Karpas-422 (cell line): ENCODE measurements at regions not wholly inside any gene's neighbourhood (a gene's known extent, or its start where the extent isn't known, plus 50 kb on each side); places are given as distances from the start of the nearest gene placed in this dataset.

Experiments used
- DNase-seq: peaks from one replicate; pipeline ENCODE4 v3.0.0-alpha.2; 2015
- H2AFZ ChIP-seq: fragments of 200-600 bp; sonication (generic); 2 replicates; pipeline ENCODE4 v1.6.1; 2014; ENCODE audit warnings: antibody characterized with exemption, low read length, mixed read lengths
- H3K27ac ChIP-seq: fragments of 200-600 bp; sonication (generic); 2 replicates; pipeline ENCODE4 v1.5.1; 2014; ENCODE audit warnings: mild to moderate bottlenecking, low read length, moderate library complexity
- H3K27me3 ChIP-seq: fragments of 200-600 bp; sonication (generic); 2 replicates; pipeline ENCODE4 v1.6.1; 2014; ENCODE audit warnings: low read length, mixed read lengths
- H3K36me3 ChIP-seq: fragments of 200-600 bp; sonication (generic); 2 replicates; pipeline ENCODE4 v1.6.1; 2014; ENCODE audit warnings: low read length, mixed read lengths; ENCODE audit not compliant: insufficient read depth
- H3K4me1 ChIP-seq: fragments of 200-600 bp; sonication (generic); 2 replicates; pipeline ENCODE4 v1.6.1; 2014; ENCODE audit warnings: mild to moderate bottlenecking, low read length, mixed read lengths
- H3K4me2 ChIP-seq: fragments of 200-600 bp; sonication (generic); 2 replicates; pipeline ENCODE4 v1.6.1; 2014; ENCODE audit warnings: low read length, low read depth, mild to moderate bottlenecking; ENCODE audit not compliant: poor library complexity, severe bottlenecking
- H3K4me3 ChIP-seq: fragments of 200-600 bp; sonication (generic); 2 replicates; pipeline ENCODE4 v1.5.1; 2014; ENCODE audit warnings: mild to moderate bottlenecking, antibody characterized with exemption, low read length, mixed read lengths
- H3K79me2 ChIP-seq: fragments of 200-600 bp; sonication (generic); 2 replicates; pipeline ENCODE4 v1.6.1; 2014; ENCODE audit warnings: mild to moderate bottlenecking, low read length, mixed read lengths
- H3K9ac ChIP-seq: fragments of 200-600 bp; sonication (generic); 2 replicates; pipeline ENCODE4 v1.6.0; 2014; ENCODE audit warnings: low read length
- H3K9me2 ChIP-seq: fragments of 200-600 bp; sonication (generic), shearing (Covaris generic); replicated peaks from 2 replicates; pipeline ENCODE4 v1.6.0; 2014; ENCODE audit warnings: mild to moderate bottlenecking, low read length, moderate library complexity; ENCODE audit not compliant: insufficient read depth
- H3K9me3 ChIP-seq: fragments of 300-700, 200-600 bp; sonication (generic); 2 replicates; pipeline ENCODE4 v1.6.1; 2014; ENCODE audit warnings: low read length, mixed read lengths
- H4K20me1 ChIP-seq: fragments of 200-600 bp; sonication (generic); 2 replicates; pipeline ENCODE4 v1.6.1; 2014; ENCODE audit warnings: mild to moderate bottlenecking, antibody characterized with exemption, low read length, low read depth; ENCODE audit not compliant: insufficient read depth

DNA sequence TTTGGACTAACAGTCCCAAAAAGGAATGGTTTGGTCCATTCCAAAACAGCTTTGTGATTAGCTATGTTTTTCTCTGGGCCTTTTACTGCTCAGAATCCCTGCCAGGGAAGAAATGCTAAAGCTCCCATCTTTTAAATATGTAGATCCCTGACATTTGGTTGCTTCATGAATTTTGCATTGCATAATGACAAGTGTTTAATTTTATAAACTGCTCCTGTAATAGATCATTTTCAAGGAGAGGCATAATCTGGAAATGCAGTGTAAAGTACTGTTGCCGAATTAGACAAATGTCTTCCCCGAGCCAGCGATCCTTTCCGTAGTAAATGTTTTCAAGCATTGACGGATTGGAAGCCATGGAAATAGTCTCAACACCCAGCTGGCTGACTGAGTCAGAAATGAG lies 291.3 kb upstream of the PRKD1 start:
- Histone ChIP-seq H3K36me3 (no peaks in the 10 kb centered on the region), H3K4me3 (no peak overlapping the region), H3K4me1 (no peaks in the 10 kb centered on the region), H3K27ac (no peak overlapping the region), H3K9ac (no peak overlapping the region), H3K4me2 (no peak overlapping the region), H4K20me1 (no peaks in the 10 kb centered on the region), H3K79me2 (no peaks in the 10 kb centered on the region), H3K9me2 (no peaks in the 10 kb centered on the region), H2AFZ (no peak overlapping the region), H3K9me3 (no peaks in the 10 kb centered on the region), H3K27me3 (no peaks in the 10 kb centered on the region)
- no peak for DNase-seq

DNA sequence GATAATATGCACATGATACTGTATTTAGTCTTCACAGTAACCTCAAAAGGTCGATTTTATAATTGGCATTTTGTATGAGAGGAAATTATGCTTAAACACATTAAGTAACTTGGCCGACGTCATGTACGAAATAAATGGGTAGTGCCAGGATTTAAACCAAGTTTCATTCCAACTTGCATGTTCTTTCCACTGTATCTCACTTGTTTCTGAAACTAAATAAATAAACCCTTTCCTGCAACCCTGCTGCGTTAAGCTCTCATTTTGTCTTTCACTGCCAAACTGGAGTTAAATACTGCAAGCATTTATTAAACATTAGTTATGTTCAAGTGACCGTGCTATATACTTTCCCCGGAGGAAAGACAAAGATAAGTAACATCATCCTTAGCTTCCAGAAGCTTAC lies 293.9 kb upstream of the PRKD1 start:
- Histone ChIP-seq H3K27me3 (no peaks in the 10 kb centered on the region), H3K9me3 (no peaks in the 10 kb centered on the region), H4K20me1 (no peaks in the 10 kb centered on the region), H3K9me2 (no peaks in the 10 kb centered on the region), H3K27ac (no peak overlapping the region), H3K9ac (no peak overlapping the region), H3K36me3 (no peaks in the 10 kb centered on the region), H3K79me2 (no peaks in the 10 kb centered on the region), H3K4me3 (no peak overlapping the region), H2AFZ (no peak overlapping the region), H3K4me1 (no peaks in the 10 kb centered on the region), H3K4me2 (no peak overlapping the region)
- no peak for DNase-seq

DNA sequence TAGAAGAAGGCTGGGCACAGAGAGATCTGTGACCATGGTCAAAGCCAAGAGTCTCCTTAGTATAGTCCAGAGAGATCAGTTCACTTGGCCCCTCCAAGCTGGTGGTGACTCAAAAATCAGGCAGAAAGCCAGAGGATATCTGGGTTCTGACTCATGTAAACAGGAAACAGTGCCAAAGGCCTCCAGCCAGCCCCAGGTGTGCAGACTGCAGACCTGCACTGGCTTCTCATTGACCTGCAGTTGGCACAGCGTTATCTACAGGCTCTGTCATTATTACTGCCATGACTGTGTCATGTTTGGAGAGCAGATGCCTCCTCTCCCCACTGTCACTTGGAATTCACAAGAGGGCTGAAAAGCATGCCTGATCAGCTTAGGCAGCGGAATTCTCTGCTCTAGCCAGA lies 295.7 kb upstream of the PRKD1 start:
- Histone ChIP-seq H3K9me3 (no peaks in the 10 kb centered on the region), H3K4me3 (no peak overlapping the region), H3K36me3 (no peaks in the 10 kb centered on the region), H3K9me2 (no peaks in the 10 kb centered on the region), H3K4me1 (no peaks in the 10 kb centered on the region), H3K9ac (no peak overlapping the region), H3K27ac (no peak overlapping the region), H2AFZ (no peak overlapping the region), H3K79me2 (no peaks in the 10 kb centered on the region), H3K4me2 (no peak overlapping the region), H4K20me1 (no peaks in the 10 kb centered on the region), H3K27me3 (no peaks in the 10 kb centered on the region)
- no peak for DNase-seq

DNA sequence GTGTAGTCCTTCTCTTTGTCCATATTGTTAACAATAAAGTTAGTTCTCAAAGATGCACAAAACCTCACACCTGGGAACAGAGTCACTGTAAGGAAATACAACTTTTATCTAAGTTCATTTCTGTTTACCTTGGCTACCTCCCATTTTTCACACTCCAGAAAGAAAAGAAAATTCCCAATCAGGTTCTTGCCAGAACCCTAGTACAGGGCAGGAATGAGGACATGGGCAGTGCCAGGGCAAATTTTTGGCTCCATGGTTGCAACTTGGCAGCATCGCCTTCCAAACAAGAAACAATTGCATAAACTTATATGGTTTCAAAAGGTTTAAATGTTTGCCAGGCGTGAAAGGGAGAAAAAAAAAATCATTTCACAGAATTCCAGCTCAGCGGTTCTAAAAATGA lies 296.3 kb upstream of the PRKD1 start:
- Histone ChIP-seq H3K4me2 (no peak overlapping the region), H3K9me3 (no peaks in the 10 kb centered on the region), H3K27me3 (no peaks in the 10 kb centered on the region), H3K79me2 (no peaks in the 10 kb centered on the region), H4K20me1 (no peaks in the 10 kb centered on the region), H3K9ac (no peak overlapping the region), H3K9me2 (no peaks in the 10 kb centered on the region), H3K4me3 (no peak overlapping the region), H2AFZ (no peak overlapping the region), H3K27ac (no peak overlapping the region), H3K4me1 (no peaks in the 10 kb centered on the region), H3K36me3 (no peaks in the 10 kb centered on the region)
- DNase-seq, result no peak

DNA sequence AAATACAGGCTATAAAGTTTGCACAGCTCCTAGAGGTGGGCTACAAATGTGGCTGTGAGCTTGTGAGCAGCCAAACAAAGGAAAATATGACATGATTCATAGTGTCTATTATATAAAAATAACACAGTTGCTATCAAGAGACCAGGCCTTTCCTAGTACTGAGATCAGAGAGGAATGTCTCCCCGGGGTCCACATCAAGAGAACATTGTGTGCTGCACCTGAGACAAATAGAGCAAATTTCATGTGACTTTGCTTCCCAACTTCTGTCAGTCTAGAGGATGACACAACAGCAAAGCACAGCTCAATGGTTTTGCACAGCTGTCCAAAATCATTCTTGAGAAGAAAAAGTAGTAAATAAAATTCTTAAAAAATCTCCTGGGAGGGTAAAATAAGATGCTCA lies 297.5 kb upstream of the PRKD1 start:
- no peaks in the 10 kb centered on the region for H4K20me1 ChIP-seq
- no peak for DNase-seq
- H3K36me3 ChIP-seq, result no peaks in the 10 kb centered on the region
- no peak overlapping the region for H3K4me3 ChIP-seq
- no peaks in the 10 kb centered on the region for H3K9me3 ChIP-seq
- no peak overlapping the region for H3K4me2 ChIP-seq
- no peaks in the 10 kb centered on the region for H3K79me2 ChIP-seq
- H3K4me1 ChIP-seq, result no peaks in the 10 kb centered on the region
- H3K9ac ChIP-seq, result no peak overlapping the region
- H3K27me3 ChIP-seq, result no peaks in the 10 kb centered on the region
- no peaks in the 10 kb centered on the region for H3K9me2 ChIP-seq
- H3K27ac ChIP-seq, result no peak overlapping the region
- no peak overlapping the region for H2AFZ ChIP-seq

DNA sequence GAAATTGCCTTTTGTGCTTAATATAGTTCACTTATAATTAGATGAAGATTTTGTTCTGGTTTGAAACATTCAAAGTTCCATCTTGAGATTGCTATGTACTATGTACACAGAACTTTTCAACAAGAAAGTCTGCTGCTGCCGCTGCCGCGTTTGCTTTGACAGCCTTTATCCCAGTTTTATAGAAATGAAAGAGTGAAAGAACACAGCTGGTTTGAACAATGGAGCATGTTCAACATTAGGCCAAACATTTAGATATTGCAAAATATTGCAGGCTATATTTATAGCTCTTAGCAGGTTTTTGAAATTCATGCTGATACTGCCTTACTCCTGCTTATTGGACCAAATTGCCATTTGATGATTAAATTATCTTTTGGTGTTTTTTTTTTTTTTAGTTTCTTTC lies 299.8 kb upstream of the PRKD1 start:
- H2AFZ ChIP-seq, result no peak overlapping the region
- no peaks in the 10 kb centered on the region for H3K27me3 ChIP-seq
- H3K79me2 ChIP-seq, result no peaks in the 10 kb centered on the region
- H3K4me3 ChIP-seq, result no peak overlapping the region
- no peaks in the 10 kb centered on the region for H4K20me1 ChIP-seq
- no peak overlapping the region for H3K4me2 ChIP-seq
- H3K36me3 ChIP-seq, result no peaks in the 10 kb centered on the region
- H3K9me2 ChIP-seq, result no peaks in the 10 kb centered on the region
- DNase-seq, result no peak
- no peak overlapping the region for H3K9ac ChIP-seq
- H3K4me1 ChIP-seq, result no peaks in the 10 kb centered on the region
- no peaks in the 10 kb centered on the region for H3K9me3 ChIP-seq
- no peak overlapping the region for H3K27ac ChIP-seq

DNA sequence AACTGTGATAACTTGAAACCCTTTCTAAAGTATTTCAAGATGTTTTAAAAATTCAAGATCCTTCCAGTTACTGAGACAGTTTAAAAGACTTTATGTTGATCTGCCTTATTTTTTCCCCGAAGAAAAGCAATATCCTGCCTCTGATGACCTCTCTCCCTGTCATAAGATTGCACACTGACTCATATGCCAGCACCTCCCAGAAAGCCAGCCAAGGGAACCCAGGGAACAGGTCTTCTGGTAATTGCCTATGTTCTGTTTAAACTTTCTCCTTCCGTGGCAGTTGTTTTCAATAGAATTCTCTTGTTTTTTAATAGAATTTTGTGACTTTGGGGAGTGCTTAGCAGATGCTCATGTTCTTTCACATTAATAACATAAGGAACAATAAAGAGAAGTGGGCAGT lies 300.2 kb upstream of the PRKD1 start:
- H4K20me1 ChIP-seq, result no peaks in the 10 kb centered on the region
- H3K9me2 ChIP-seq, result no peaks in the 10 kb centered on the region
- no peaks in the 10 kb centered on the region for H3K79me2 ChIP-seq
- no peaks in the 10 kb centered on the region for H3K9me3 ChIP-seq
- H3K9ac ChIP-seq, result no peak overlapping the region
- no peak overlapping the region for H3K27ac ChIP-seq
- no peak overlapping the region for H3K4me2 ChIP-seq
- H3K4me3 ChIP-seq, result no peak overlapping the region
- no peaks in the 10 kb centered on the region for H3K36me3 ChIP-seq
- H3K27me3 ChIP-seq, result no peaks in the 10 kb centered on the region
- no peak overlapping the region for H2AFZ ChIP-seq
- no peak for DNase-seq
- H3K4me1 ChIP-seq, result no peaks in the 10 kb centered on the region

DNA sequence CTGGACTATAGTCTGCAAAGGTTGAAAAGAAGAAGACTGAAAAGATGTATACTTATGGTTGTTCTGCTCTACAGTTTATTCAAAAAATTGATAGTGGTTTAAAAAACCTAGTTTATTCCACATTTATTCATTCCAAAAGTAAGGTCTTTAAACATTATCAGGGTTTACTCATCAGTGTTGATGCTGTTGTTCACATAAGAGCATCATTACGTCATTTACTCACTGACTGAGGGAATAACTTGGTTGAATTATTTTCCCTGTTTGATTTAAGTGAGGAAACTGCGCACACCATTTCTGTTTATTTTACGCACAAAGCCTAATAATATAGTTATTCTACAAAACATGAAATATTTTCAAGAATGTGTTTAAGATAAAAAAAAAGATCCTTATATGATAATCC lies 303.1 kb upstream of the PRKD1 start:
- Histone ChIP-seq H3K27ac (no peak overlapping the region), H3K4me3 (no peak overlapping the region), H3K9me2 (no peaks in the 10 kb centered on the region), H2AFZ (no peak overlapping the region), H4K20me1 (no peaks in the 10 kb centered on the region), H3K4me2 (no peak overlapping the region), H3K27me3 (no peaks in the 10 kb centered on the region), H3K4me1 (no peaks in the 10 kb centered on the region), H3K79me2 (no peaks in the 10 kb centered on the region), H3K36me3 (no peaks in the 10 kb centered on the region), H3K9ac (no peak overlapping the region), H3K9me3 (no peaks in the 10 kb centered on the region)
- DNase-seq, result no peak

DNA sequence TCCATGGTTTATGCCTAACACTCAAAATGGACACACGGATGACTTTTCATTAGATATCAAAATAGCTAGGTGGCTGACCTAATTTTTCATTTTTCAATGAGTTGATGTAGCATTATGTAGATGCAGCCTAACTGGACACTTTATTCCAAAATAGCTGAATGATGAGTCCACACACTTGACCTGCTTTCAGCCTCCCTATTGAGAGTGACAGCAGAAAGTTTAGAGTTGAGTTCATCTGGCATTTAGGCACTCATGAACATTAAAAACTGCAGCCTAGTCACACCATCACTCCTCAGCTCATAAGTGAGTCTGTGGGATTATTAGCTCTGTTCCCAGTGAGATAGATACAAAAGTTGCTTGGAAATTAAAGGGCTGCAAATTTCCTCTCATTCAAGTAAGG lies 307.3 kb upstream of the PRKD1 start:
- no peak overlapping the region for H3K4me3 ChIP-seq
- 0 out of 2 replicates have a peak, but pooled peaks cover 4% of the 10 kb centered on the region for H3K9me2 ChIP-seq
- no peak overlapping the region for H3K9ac ChIP-seq
- no peaks in the 10 kb centered on the region for H3K36me3 ChIP-seq
- no peaks in the 10 kb centered on the region for H3K9me3 ChIP-seq
- no peak overlapping the region for H3K4me2 ChIP-seq
- H4K20me1 ChIP-seq, result no peaks in the 10 kb centered on the region
- no peak for DNase-seq
- no peak overlapping the region for H3K27ac ChIP-seq
- H3K27me3 ChIP-seq, result no peaks in the 10 kb centered on the region
- H3K4me1 ChIP-seq, result no peaks in the 10 kb centered on the region
- H2AFZ ChIP-seq, result no peak overlapping the region
- no peaks in the 10 kb centered on the region for H3K79me2 ChIP-seq
